GM23338 (cell line): ENCODE measurements at regions not wholly inside any gene's neighbourhood (a gene's known extent, or its start where the extent isn't known, plus 50 kb on each side); places are given as distances from the start of the nearest gene placed in this dataset.

Experiments
- ATAC-seq: fragments of 200-7000 bp; cut with Tn5 transposase; 3 replicates; pipeline ENCODE4 v1.9.1; 2020
- DNase-seq: peaks from one replicate; pipeline ENCODE4 v3.0.0-alpha.2; 2015; ENCODE audit warnings: low spot score
- H2AFZ ChIP-seq: fragments of 200-600 bp; sonication (generic); 2 replicates; pipeline ENCODE4 v1.8.0; 2016; ENCODE audit warnings: antibody characterized with exemption, mild to moderate bottlenecking, moderate library complexity
- H3F3A ChIP-seq: fragments of 200-600 bp; sonication (generic); replicated peaks from 2 replicates; pipeline ENCODE4 v1.8.0; 2017; ENCODE audit warnings: antibody characterized with exemption, mixed run types, low read depth
- H3K27ac ChIP-seq: fragments of 200-600 bp; sonication (generic); 2 replicates; pipeline ENCODE4 v1.6.1; 2016; ENCODE audit warnings: low read depth
- H3K27me3 ChIP-seq: fragments of 200-600 bp; sonication (generic); 2 replicates; pipeline ENCODE4 v1.8.0; 2016; ENCODE audit warnings: mild to moderate bottlenecking, mixed run types, moderate library complexity; ENCODE audit not compliant: insufficient read depth
- H3K36me3 ChIP-seq: fragments of 200-600 bp; sonication (generic); 2 replicates; pipeline ENCODE4 v1.8.0; 2016; ENCODE audit warnings: mild to moderate bottlenecking; ENCODE audit not compliant: insufficient read depth
- H3K4me1 ChIP-seq: fragments of 200-600 bp; sonication (generic); 2 replicates; pipeline ENCODE4 v1.8.0; 2016; ENCODE audit warnings: mild to moderate bottlenecking, moderate library complexity; ENCODE audit not compliant: insufficient read depth
- H3K4me2 ChIP-seq: fragments of 200-600 bp; sonication (generic); 2 replicates; pipeline ENCODE4 v1.7.1; 2017; ENCODE audit warnings: mixed run types
- H3K4me3 ChIP-seq: fragments of 200-600 bp; sonication (generic); 2 replicates; pipeline ENCODE4 v1.6.1; 2016; ENCODE audit warnings: mixed run types
- H3K79me2 ChIP-seq: fragments of 200-600 bp; sonication (generic); replicated peaks from 2 replicates; pipeline ENCODE4 v1.8.0; 2017; ENCODE audit warnings: mild to moderate bottlenecking; ENCODE audit not compliant: insufficient read depth
- H3K9me2 ChIP-seq: fragments of 200-600 bp; sonication (generic); 2 replicates; pipeline ENCODE4 v1.8.0; 2017; ENCODE audit not compliant: insufficient read depth
- H4K20me1 ChIP-seq: fragments of 200-600 bp; sonication (generic); replicated peaks from 2 replicates; pipeline ENCODE4 v1.8.0; 2017; ENCODE audit warnings: mild to moderate bottlenecking; ENCODE audit not compliant: insufficient read depth
- H3K27ac Mint-ChIP-seq: 2 replicates; pipeline ENCODE4 v1.8.0; 2020; ENCODE audit warnings: inconsistent platforms, mild to moderate bottlenecking, moderate library complexity, mixed read lengths
- H3K27me3 Mint-ChIP-seq: 3 replicates; pipeline ENCODE4 v1.8.0; 2022; ENCODE audit warnings: low read depth, mild to moderate bottlenecking, moderate library complexity, mixed read lengths, inconsistent platforms; ENCODE audit not compliant: insufficient read depth, poor library complexity
- H3K36me3 Mint-ChIP-seq: 3 replicates; pipeline ENCODE4 v1.8.0; 2021; ENCODE audit warnings: low read depth, mild to moderate bottlenecking, inconsistent platforms, moderate library complexity, mixed read lengths
- H3K4me1 Mint-ChIP-seq: 3 replicates; pipeline ENCODE4 v1.8.0; 2020; ENCODE audit warnings: mild to moderate bottlenecking, inconsistent platforms, mixed read lengths
- H3K4me3 Mint-ChIP-seq: 3 replicates; pipeline ENCODE4 v1.8.0; 2021; ENCODE audit warnings: moderate library complexity, mild to moderate bottlenecking, inconsistent platforms, mixed read lengths
- H3K9me3 Mint-ChIP-seq: 3 replicates; pipeline ENCODE4 v1.8.0; 2020; ENCODE audit warnings: moderate library complexity, mild to moderate bottlenecking, inconsistent platforms, mixed read lengths
- CREB1 ChIP-seq: fragments of 250-450 bp; sonication (Bioruptor Pico); IDR thresholded peaks from 2 replicates; pipeline ENCODE4 v1.5.0; 2020; ENCODE audit warnings: low read depth, mild to moderate bottlenecking, moderate library complexity
- CTCF ChIP-seq, 2 experiments: fragments of 200-600 bp in 1 of 2; sonication (generic) in 1 of 2; conservative IDR thresholded peaks; 2 replicates each; pipeline versions ENCODE4 v1.5.1 to v1.6.1; 2016 to 2017; ENCODE audit warnings: antibody characterized with exemption in 2 of 2, low read depth in 2 of 2, mild to moderate bottlenecking in 2 of 2, moderate library complexity in 1 of 2
- ETS1 ChIP-seq: IDR thresholded peaks from 2 replicates; pipeline ENCODE4 v1.6.1; 2016; ENCODE audit warnings: antibody characterized with exemption
- EZH2phosphoT487 ChIP-seq: fragments of 200-600 bp; sonication (generic); IDR thresholded peaks from one replicate; pipeline ENCODE4 v1.8.1; 2018; ENCODE audit warnings: antibody characterized with exemption; ENCODE audit not compliant: unreplicated experiment
- NANOG ChIP-seq: IDR thresholded peaks from 2 replicates; pipeline ENCODE4 v1.6.1; 2016; ENCODE audit warnings: antibody characterized with exemption, borderline replicate concordance
- REST ChIP-seq: IDR thresholded peaks from one replicate; pipeline ENCODE4 v1.6.1; 2018; ENCODE audit warnings: antibody characterized with exemption; ENCODE audit not compliant: unreplicated experiment
- STAT1 ChIP-seq: IDR thresholded peaks from one replicate; pipeline ENCODE4 v1.6.1; 2016; ENCODE audit warnings: antibody characterized with exemption; ENCODE audit not compliant: unreplicated experiment
- ZNF331 ChIP-seq: fragments of 250-450 bp; sonication (Bioruptor Pico); IDR thresholded peaks from 2 replicates; pipeline ENCODE4 v1.5.0; 2020; ENCODE audit warnings: low read depth, mild to moderate bottlenecking, moderate library complexity
- ZNF462 ChIP-seq: fragments of 250-450 bp; sonication (Bioruptor Pico); IDR thresholded peaks from 2 replicates; pipeline ENCODE4 v1.5.0; 2020; ENCODE audit warnings: mild to moderate bottlenecking, moderate library complexity

- H4K20me1 ChIP-seq, result no peaks in the 10 kb centered on the region
- no peak overlapping the region for H2AFZ ChIP-seq
- DNase-seq (no peak), ATAC-seq (no peak)
- H3K4me3 ChIP-seq, result no peak overlapping the region
- H3K27me3 ChIP-seq, result no peaks in the 10 kb centered on the region
- Mint-ChIP-seq H3K27ac (no peak overlapping the region), H3K27me3 (no peaks in the 10 kb centered on the region), H3K36me3 (peaks cover 13% of the 10 kb centered on the region; the same call in 1 of the 3 replicates), H3K4me1 (no peaks in the 10 kb centered on the region), H3K9me3 (peaks cover 16% of the 10 kb centered on the region), H3K4me3 (no peak overlapping the region)
- H3K79me2 ChIP-seq, result no peaks in the 10 kb centered on the region
- no peaks in the 10 kb centered on the region; the same call in 1 of the 2 replicates for H3K36me3 ChIP-seq
- TF ChIP-seq STAT1, result no peak
- TF ChIP-seq ZNF331, result no peak
- TF ChIP-seq NANOG, result no peak
- TF ChIP-seq CTCF (conservative IDR thresholded peaks at IDR 0.05; ENCODE audit: low read depth in 2 of 2), result no peak
- TF ChIP-seq EZH2phosphoT487, result no peak
- no peak for TF ChIP-seq ETS1
- no peak for TF ChIP-seq CREB1 (CRISPR knock-in tag)
- no peak for TF ChIP-seq REST
- no peak for TF ChIP-seq ZNF462
- no peaks in the 10 kb centered on the region for H3K9me2 ChIP-seq
- H3K27ac ChIP-seq, result no peak overlapping the region
- no peak overlapping the region for H3K4me2 ChIP-seq
- no peaks in the 10 kb centered on the region for H3K4me1 ChIP-seq
- H3F3A ChIP-seq, result no peaks in the 10 kb centered on the region
These were observed 73.7 kb downstream of the MAGEB17 start for GRCh38 chrX:16240968-16241367.
